ENCODE measurements at regions not wholly inside any gene's neighbourhood (a gene's known extent, or its start where the extent isn't known, plus 50 kb on each side); places are given as distances from the start of the nearest gene placed in this dataset.

DNA sequence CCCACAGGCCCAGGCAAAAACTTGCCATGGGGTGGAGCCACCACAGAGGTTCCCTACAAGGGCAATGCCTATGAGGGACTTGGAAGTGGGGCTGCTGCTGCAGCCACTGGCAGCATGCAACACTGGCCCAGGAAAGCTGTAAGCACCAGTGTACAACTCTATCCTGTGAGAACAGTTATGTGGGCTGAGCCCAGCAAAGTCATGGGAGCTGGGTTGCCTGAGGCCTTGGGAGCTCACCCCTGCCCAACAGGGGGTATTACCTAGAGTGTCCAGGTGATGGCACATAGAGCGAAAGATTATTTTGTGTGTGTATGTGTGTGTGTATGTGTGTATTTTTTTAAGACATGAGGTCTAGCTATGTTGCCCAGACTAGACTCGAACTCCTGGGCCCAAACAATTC is 57.0 kb downstream of the TANC2 start:
- Histone ChIP-seq H3K9me3 (no peaks in the 10 kb centered on the region), H3K4me3 (ENCODE audit: low read depth in 2 of 2, low read length in 1 of 2) (no peak overlapping the region), H2AFZ (ENCODE audit: low read depth) (no peak overlapping the region), H3K36me3 (replicated peaks in 1 of 2; ENCODE audit: control insufficient read depth in 1 of 2, insufficient read depth in 2 of 2, low read length in 1 of 2) (peaks cover 0 to 28% of the 10 kb centered on the region in 2 experiments), H4K20me1 (ENCODE audit: insufficient read depth) (peaks cover 16% of the 10 kb centered on the region), H3K4me1 (ENCODE audit: control insufficient read depth in 1 of 2, insufficient read depth in 2 of 2, low read depth in 1 of 2, low read length in 1 of 2) (peaks cover 6 to 33% of the 10 kb centered on the region in 2 experiments), H3K79me2 (ENCODE audit: insufficient read depth) (peaks cover 99% of the 10 kb centered on the region), H3K9ac (no peak overlapping the region), H3K9me2 (no peaks in the 10 kb centered on the region), H3K4me2 (no peak overlapping the region), H3K27me3 (ENCODE audit: insufficient read depth) (no peaks in the 10 kb centered on the region), H3K27ac (ENCODE audit: low read depth in 2 of 2, low read length in 1 of 2) (no peak overlapping the region), H3F3A (replicated peaks; ENCODE audit: insufficient read depth) (peaks cover 17% of the 10 kb centered on the region)
- CTCF ChIA-PET = interaction anchor here (1.3 kb wide), 1 partner anchor 8 kb away, joined by 3 read pairs; no protein-coding TSS in a partner anchor
- POLR2A ChIA-PET = no interaction called here
- no peak for DNase-seq
- 100% methylated on average over 2 of the region's 2 CpGs for WGBS (ENCODE audit: low lambda C conversion rate)
- TF ChIP-seq GABPA (IDR thresholded peaks at IDR 0.05; ENCODE audit: low read depth) (no peak), MXI1 (IDR thresholded peaks at IDR 0.05; ENCODE audit: low read depth, low read length) (no peak), POLR2AphosphoS5 (IDR thresholded peaks at IDR 0.05; ENCODE audit: low read depth, low read length) (no peak), SMC3 (IDR thresholded peaks at IDR 0.05; ENCODE audit: low read depth, low read length) (no peak), EP300 (IDR thresholded peaks at IDR 0.05; ENCODE audit: borderline replicate concordance in 1 of 2, low read depth in 1 of 2, low read length in 1 of 2) (no peak), RXRA (IDR thresholded peaks at IDR 0.05; ENCODE audit: borderline replicate concordance, low read depth) (no peak), JUND (IDR thresholded peaks at IDR 0.05) (no peak), TAF1 (IDR thresholded peaks at IDR 0.05; ENCODE audit: borderline replicate concordance, low read depth, low read length) (no peak), NFIC (IDR thresholded peaks at IDR 0.05; ENCODE audit: borderline replicate concordance) (no peak), FOSL2 (IDR thresholded peaks at IDR 0.05; ENCODE audit: borderline replicate concordance, low read depth) (no peak), YY1 (IDR thresholded peaks at IDR 0.05; ENCODE audit: low read depth) (no peak), TEAD4 (IDR thresholded peaks at IDR 0.05; ENCODE audit: borderline replicate concordance, insufficient read depth) (no peak), SIN3A (IDR thresholded peaks at IDR 0.05; ENCODE audit: borderline replicate concordance, low read depth, low read length) (no peak)
- TF ChIP-seq, protein P1, sequence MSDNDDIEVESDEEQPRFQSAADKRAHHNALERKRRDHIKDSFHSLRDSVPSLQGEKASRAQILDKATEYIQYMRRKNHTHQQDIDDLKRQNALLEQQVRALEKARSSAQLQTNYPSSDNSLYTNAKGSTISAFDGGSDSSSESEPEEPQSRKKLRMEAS (IDR thresholded peaks at IDR 0.05; ENCODE audit: low read depth) = no peak
- TF ChIP-seq, protein P2, sequence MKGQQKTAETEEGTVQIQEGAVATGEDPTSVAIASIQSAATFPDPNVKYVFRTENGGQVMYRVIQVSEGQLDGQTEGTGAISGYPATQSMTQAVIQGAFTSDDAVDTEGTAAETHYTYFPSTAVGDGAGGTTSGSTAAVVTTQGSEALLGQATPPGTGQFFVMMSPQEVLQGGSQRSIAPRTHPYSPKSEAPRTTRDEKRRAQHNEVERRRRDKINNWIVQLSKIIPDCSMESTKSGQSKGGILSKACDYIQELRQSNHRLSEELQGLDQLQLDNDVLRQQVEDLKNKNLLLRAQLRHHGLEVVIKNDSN (IDR thresholded peaks at IDR 0.05; ENCODE audit: borderline replicate concordance, low read depth) = no peak

DNA sequence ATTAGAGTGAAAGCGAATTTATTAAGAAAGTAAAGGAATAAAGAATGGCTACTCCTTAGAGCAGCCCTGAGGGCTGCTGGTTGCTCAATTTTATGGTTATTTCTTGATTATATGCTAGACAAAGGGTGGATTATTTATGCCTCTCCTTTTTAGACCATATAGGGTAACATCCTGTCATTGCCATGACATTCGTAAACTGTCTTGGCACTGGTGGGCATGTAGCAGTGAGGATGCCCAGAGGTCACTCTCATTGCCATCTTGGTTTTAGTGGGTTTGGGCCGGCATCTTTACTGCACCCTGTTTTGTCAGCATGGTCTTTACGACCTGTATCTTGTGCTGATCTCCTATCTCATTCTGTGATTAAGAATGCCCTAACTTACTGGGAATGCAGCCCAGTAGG is 58.2 kb downstream of the TANC2 start:
- no peaks in the 10 kb centered on the region for H3K9me2 ChIP-seq
- peaks cover 25% of the 10 kb centered on the region for H3F3A ChIP-seq (replicated peaks; ENCODE audit: insufficient read depth)
- no peaks in the 10 kb centered on the region for H3K27me3 ChIP-seq (ENCODE audit: insufficient read depth)
- no peak overlapping the region; a peak in 1 of 4 replicates for H3K27ac ChIP-seq (ENCODE audit: low read depth in 2 of 2, low read length in 1 of 2)
- H3K4me1 ChIP-seq (ENCODE audit: control insufficient read depth in 1 of 2, insufficient read depth in 2 of 2, low read depth in 1 of 2, low read length in 1 of 2) = peaks cover 6 to 42% of the 10 kb centered on the region in 2 experiments
- POLR2A ChIA-PET = no interaction called here
- DNase-seq = no peak
- peaks cover 7 to 34% of the 10 kb centered on the region in 2 experiments for H3K36me3 ChIP-seq (replicated peaks in 1 of 2; ENCODE audit: control insufficient read depth in 1 of 2, insufficient read depth in 2 of 2, low read length in 1 of 2)
- H3K9me3 ChIP-seq = no peaks in the 10 kb centered on the region
- CTCF ChIA-PET = no interaction called here
- H2AFZ ChIP-seq (ENCODE audit: low read depth) = no peak overlapping the region
- H3K79me2 ChIP-seq (ENCODE audit: insufficient read depth) = peaks cover 99% of the 10 kb centered on the region
- no peak overlapping the region for H3K4me3 ChIP-seq (ENCODE audit: low read depth in 2 of 2, low read length in 1 of 2)
- H4K20me1 ChIP-seq (ENCODE audit: insufficient read depth) = peaks cover 16% of the 10 kb centered on the region
- H3K4me2 ChIP-seq = no peak overlapping the region
- no peak overlapping the region for H3K9ac ChIP-seq
- WGBS (ENCODE audit: low lambda C conversion rate) = 96% methylated on average over 4 of the region's 4 CpGs
- TF ChIP-seq, protein P1 (IDR thresholded peaks at IDR 0.05; ENCODE audit: low read depth) = no peak
- TF ChIP-seq, protein P3, sequence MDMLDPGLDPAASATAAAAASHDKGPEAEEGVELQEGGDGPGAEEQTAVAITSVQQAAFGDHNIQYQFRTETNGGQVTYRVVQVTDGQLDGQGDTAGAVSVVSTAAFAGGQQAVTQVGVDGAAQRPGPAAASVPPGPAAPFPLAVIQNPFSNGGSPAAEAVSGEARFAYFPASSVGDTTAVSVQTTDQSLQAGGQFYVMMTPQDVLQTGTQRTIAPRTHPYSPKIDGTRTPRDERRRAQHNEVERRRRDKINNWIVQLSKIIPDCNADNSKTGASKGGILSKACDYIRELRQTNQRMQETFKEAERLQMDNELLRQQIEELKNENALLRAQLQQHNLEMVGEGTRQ (IDR thresholded peaks at IDR 0.05; ENCODE audit: borderline replicate concordance, low read depth, low read length) = no peak
- TF ChIP-seq SMC3 (IDR thresholded peaks at IDR 0.05; ENCODE audit: low read depth, low read length) = no peak
- TF ChIP-seq FOXJ3 (CRISPR knock-in tag; IDR thresholded peaks at IDR 0.05) = no peak
- TF ChIP-seq, protein P4, sequence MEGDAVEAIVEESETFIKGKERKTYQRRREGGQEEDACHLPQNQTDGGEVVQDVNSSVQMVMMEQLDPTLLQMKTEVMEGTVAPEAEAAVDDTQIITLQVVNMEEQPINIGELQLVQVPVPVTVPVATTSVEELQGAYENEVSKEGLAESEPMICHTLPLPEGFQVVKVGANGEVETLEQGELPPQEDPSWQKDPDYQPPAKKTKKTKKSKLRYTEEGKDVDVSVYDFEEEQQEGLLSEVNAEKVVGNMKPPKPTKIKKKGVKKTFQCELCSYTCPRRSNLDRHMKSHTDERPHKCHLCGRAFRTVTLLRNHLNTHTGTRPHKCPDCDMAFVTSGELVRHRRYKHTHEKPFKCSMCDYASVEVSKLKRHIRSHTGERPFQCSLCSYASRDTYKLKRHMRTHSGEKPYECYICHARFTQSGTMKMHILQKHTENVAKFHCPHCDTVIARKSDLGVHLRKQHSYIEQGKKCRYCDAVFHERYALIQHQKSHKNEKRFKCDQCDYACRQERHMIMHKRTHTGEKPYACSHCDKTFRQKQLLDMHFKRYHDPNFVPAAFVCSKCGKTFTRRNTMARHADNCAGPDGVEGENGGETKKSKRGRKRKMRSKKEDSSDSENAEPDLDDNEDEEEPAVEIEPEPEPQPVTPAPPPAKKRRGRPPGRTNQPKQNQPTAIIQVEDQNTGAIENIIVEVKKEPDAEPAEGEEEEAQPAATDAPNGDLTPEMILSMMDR (IDR thresholded peaks at IDR 0.05) = no peak
- TF ChIP-seq CHD2 (IDR thresholded peaks at IDR 0.05; ENCODE audit: low read length, partially characterized antibody) = no peak
- TF ChIP-seq GATA2 (CRISPR knock-in tag; IDR thresholded peaks at IDR 0.05) = no peak
- TF ChIP-seq, protein P2 (IDR thresholded peaks at IDR 0.05; ENCODE audit: borderline replicate concordance, low read depth) = no peak
- TF ChIP-seq RCOR1 (IDR thresholded peaks at IDR 0.05; ENCODE audit: low read length) = no peak
- no peak for TF ChIP-seq MEF2A (IDR thresholded peaks at IDR 0.05; ENCODE audit: borderline replicate concordance, low read depth)
- TF ChIP-seq FOXM1 (IDR thresholded peaks at IDR 0.05; ENCODE audit: low read depth) = no peak
